GM12878 (cell line): ENCODE measurements at regions not wholly inside any gene's neighbourhood (a gene's known extent, or its start where the extent isn't known, plus 50 kb on each side); places are given as distances from the start of the nearest gene placed in this dataset.

Experiments
- ATAC-seq: fragments of 200-7000 bp; cut with Tn5 transposase; 3 replicates; pipeline ENCODE4 v1.9.1; 2020; ENCODE audit warnings: mild to moderate bottlenecking, moderate library complexity
- BruUV-seq: library from RNA; stranded (reverse); fragments of 400-500 nt; replicated peaks from 2 replicates; lab custom pipeline; 2021; lab: Mats Ljungman, UMichigan
- CTCF ChIA-PET: fragments of 300-600 bp; sonication (Branson Sonifier 250); formaldehyde crosslinking; extraction: SDS; loops from one replicate; lab custom pipeline; 2021; ENCODE audit warnings: inconsistent platforms; lab: Yijun Ruan, JAX
- POLR2A ChIA-PET: fragments of 350-600 bp; formaldehyde crosslinking; extraction: SDS; loops from one replicate; lab custom pipeline; 2021; ENCODE audit warnings: inconsistent platforms; lab: Charles Lee
- RAD21 ChIA-PET: fragments of 300-600 bp; sonication (Branson Sonifier 250); formaldehyde crosslinking; loops from one replicate; lab custom pipeline; 2023; ENCODE audit warnings: antibody characterized with exemption; ENCODE audit not compliant: unreplicated experiment; lab: Charles Lee
- SMC1A ChIA-PET: fragments of 300-600 bp; sonication (Branson Sonifier 250); formaldehyde crosslinking; loops from one replicate; lab custom pipeline; 2023; ENCODE audit not compliant: unreplicated experiment, uncharacterized antibody; lab: Charles Lee
- DNase-seq: peaks from one replicate; pipeline ENCODE4 v3.0.0-alpha.2; 2011; ENCODE audit warnings: low read depth, low spot score
- FAIRE-seq: peaks from 3 replicates; lab custom pipeline; 2011; peaks lifted over from hg19 to GRCh38; lab: Jason Lieb, UNC
- H2AFZ ChIP-seq: 2 replicates; pipeline ENCODE4 v1.6.0; 2011; ENCODE audit warnings: low read depth, low read length, control low read depth; ENCODE audit not compliant: control insufficient read depth
- H3K27ac ChIP-seq: 2 replicates; pipeline ENCODE4 v1.5.1; 2011; ENCODE audit warnings: control low read depth; ENCODE audit not compliant: control insufficient read depth, insufficient read depth
- H3K27me3 ChIP-seq, 2 experiments: replicated peaks in 1 of 2; 2 replicates each; pipeline versions ENCODE4 v1.6.0 to v1.6.1; 2011; ENCODE audit warnings: low read length in 1 of 2; ENCODE audit not compliant: control insufficient read depth in 2 of 2, insufficient read depth in 2 of 2
- H3K36me3 ChIP-seq, 2 experiments: 2 replicates each; pipeline ENCODE4 v1.5.1; 2011; ENCODE audit warnings: low read length in 1 of 2; ENCODE audit not compliant: control insufficient read depth in 2 of 2, insufficient read depth in 2 of 2
- H3K4me1 ChIP-seq: 2 replicates; pipeline ENCODE4 v1.6.1; 2011; ENCODE audit warnings: mild to moderate bottlenecking, low read length, moderate library complexity, mixed read lengths; ENCODE audit not compliant: control insufficient read depth, insufficient read depth
- H3K4me2 ChIP-seq: 2 replicates; pipeline ENCODE4 v1.6.0; 2011; ENCODE audit warnings: control low read depth; ENCODE audit not compliant: control insufficient read depth, insufficient read depth
- H3K4me3 ChIP-seq: fragments of 200-600 bp; sonication (generic); 2 replicates; pipeline ENCODE4 v1.5.1; 2016
- H3K79me2 ChIP-seq: 2 replicates; pipeline ENCODE4 v1.6.0; 2011; ENCODE audit warnings: low read length; ENCODE audit not compliant: control insufficient read depth, insufficient read depth
- H3K9ac ChIP-seq: 2 replicates; pipeline ENCODE4 v1.8.0; 2011; ENCODE audit warnings: low read length, control low read depth, mixed read lengths; ENCODE audit not compliant: control insufficient read depth, insufficient read depth
- H3K9me3 ChIP-seq: replicated peaks from 3 replicates; pipeline ENCODE4 v1.5.1; 2011; ENCODE audit warnings: mild to moderate bottlenecking, low read length; ENCODE audit not compliant: control insufficient read depth, insufficient read depth
- H4K20me1 ChIP-seq: 2 replicates; pipeline ENCODE4 v1.6.0; 2011; ENCODE audit not compliant: control insufficient read depth, insufficient read depth
- BMI1 ChIP-seq: fragments of 450-650 bp; IDR thresholded peaks from 2 replicates; pipeline ENCODE4 v1.6.1; 2016; ENCODE audit warnings: mild to moderate bottlenecking, moderate library complexity, borderline replicate concordance
- CREM ChIP-seq: IDR thresholded peaks from 2 replicates; pipeline ENCODE4 v1.6.1; 2014; ENCODE audit warnings: antibody characterized with exemption, low read depth
- E2F4 ChIP-seq: IDR thresholded peaks from 2 replicates; pipeline ENCODE4 v1.6.1; 2012; ENCODE audit warnings: low read depth, low read length, improper control_type of control experiment
- E2F8 ChIP-seq: fragments of 450-650 bp; IDR thresholded peaks from 2 replicates; pipeline ENCODE4 v1.6.1; 2018; ENCODE audit warnings: mild to moderate bottlenecking, low read depth, moderate library complexity; ENCODE audit not compliant: partially characterized antibody
- ELK1 ChIP-seq: IDR thresholded peaks from 2 replicates; pipeline ENCODE4 v1.6.1; 2012; ENCODE audit warnings: low read depth, low read length, improper control_type of control experiment
- NR2C1 ChIP-seq: fragments of 450-650 bp; IDR thresholded peaks from 2 replicates; pipeline ENCODE4 v1.6.1; 2017; ENCODE audit warnings: antibody characterized with exemption, mild to moderate bottlenecking, moderate library complexity
- PML ChIP-seq: IDR thresholded peaks from 2 replicates; pipeline ENCODE4 v1.6.1; 2012; ENCODE audit warnings: low read length, inconsistent platforms
- RELB ChIP-seq: fragments of 450-650 bp; IDR thresholded peaks from 2 replicates; pipeline ENCODE4 v1.6.1; 2017; ENCODE audit warnings: low read depth, mild to moderate bottlenecking, moderate library complexity
- TARDBP ChIP-seq: IDR thresholded peaks from 2 replicates; pipeline ENCODE4 v1.6.1; 2016; ENCODE audit warnings: borderline replicate concordance
- TBL1XR1 ChIP-seq: IDR thresholded peaks from 2 replicates; pipeline ENCODE4 v1.6.1; 2012; ENCODE audit warnings: low read depth, low read length, improper control_type of control experiment
- USF2 ChIP-seq: IDR thresholded peaks from 2 replicates; pipeline ENCODE4 v1.6.1; 2011; ENCODE audit warnings: low read depth, low read length, improper control_type of control experiment, borderline replicate concordance
- WRNIP1 ChIP-seq: IDR thresholded peaks from 2 replicates; pipeline ENCODE4 v1.6.1; 2011; ENCODE audit warnings: low read depth, low read length, improper control_type of control experiment, borderline replicate concordance
- ZNF687 ChIP-seq: fragments of 450-650 bp; IDR thresholded peaks from 2 replicates; pipeline ENCODE4 v1.6.1; 2017; ENCODE audit warnings: mild to moderate bottlenecking, moderate library complexity
- in situ Hi-C: fragments of 300-500 bp; cut with MboI; formaldehyde crosslinking; loops from 9 replicates; pipeline ENCODE4 v1.14.3; 2018; ENCODE audit warnings: mixed read lengths
- intact Hi-C: fragments of 100-400 bp; cut with micrococcal nuclease; formaldehyde crosslinking; loops from one replicate; pipeline ENCODE4 v1.14.2; 2022; ENCODE audit not compliant: unreplicated experiment

- CTCF ChIA-PET: interaction anchor here (0.6 to 0.7 kb wide), 3 partner anchors 502 to 1026 kb away, joined by 3 to 4 read pairs (median 4); no protein-coding TSS in a partner anchor
- Histone ChIP-seq H3K27ac (no peak overlapping the region), H3K4me2 (no peak overlapping the region), H3K9me3 (no peaks in the 10 kb centered on the region), H2AFZ (no peak overlapping the region), H3K79me2 (no peaks in the 10 kb centered on the region), H3K4me3 (no peak overlapping the region), H3K9ac (no peak overlapping the region), H3K27me3 (peaks cover 0 to 2% of the 10 kb centered on the region in 2 experiments; a peak in 3 of 4 replicates), H3K4me1 (no peaks in the 10 kb centered on the region), H4K20me1 (no peaks in the 10 kb centered on the region), H3K36me3 (no peaks in the 10 kb centered on the region)
- BruUV-seq: no TSS peak
- FAIRE-seq (no peak), DNase-seq (no peak), ATAC-seq (no peak)
- in situ Hi-C loops: no loop called here
- POLR2A ChIA-PET: no interaction called here
- no peak for TF ChIP-seq BMI1
- no peak for TF ChIP-seq RELB
- no peak for TF ChIP-seq E2F4
- TF ChIP-seq TARDBP: no peak
- no peak for TF ChIP-seq E2F8
- TF ChIP-seq ELK1: no peak
- no peak for TF ChIP-seq PML
- TF ChIP-seq NR2C1: no peak
- no peak for TF ChIP-seq ZNF687
- TF ChIP-seq WRNIP1: no peak
- no peak for TF ChIP-seq CREM
- TF ChIP-seq TBL1XR1: no peak
- no peak for TF ChIP-seq USF2
- intact Hi-C loops: no loop called here
- SMC1A ChIA-PET: no interaction called here
- RAD21 ChIA-PET: no interaction called here
Measured at GRCh38 chr2:16177671-16178180, 237.4 kb downstream of the MYCN start.
